ENCODE measurements at regions not wholly inside any gene's neighbourhood (a gene's known extent, or its start where the extent isn't known, plus 50 kb on each side); places are given as distances from the start of the nearest gene placed in this dataset.

GRCh38 chr1:234972411-234973191 lies 156.0 kb downstream of the TOMM20 start:
- no peak for DNase-seq

- no peak for DNase-seq
Measured at GRCh38 chr1:234971586-234972297, 156.9 kb downstream of the TOMM20 start.

DNA sequence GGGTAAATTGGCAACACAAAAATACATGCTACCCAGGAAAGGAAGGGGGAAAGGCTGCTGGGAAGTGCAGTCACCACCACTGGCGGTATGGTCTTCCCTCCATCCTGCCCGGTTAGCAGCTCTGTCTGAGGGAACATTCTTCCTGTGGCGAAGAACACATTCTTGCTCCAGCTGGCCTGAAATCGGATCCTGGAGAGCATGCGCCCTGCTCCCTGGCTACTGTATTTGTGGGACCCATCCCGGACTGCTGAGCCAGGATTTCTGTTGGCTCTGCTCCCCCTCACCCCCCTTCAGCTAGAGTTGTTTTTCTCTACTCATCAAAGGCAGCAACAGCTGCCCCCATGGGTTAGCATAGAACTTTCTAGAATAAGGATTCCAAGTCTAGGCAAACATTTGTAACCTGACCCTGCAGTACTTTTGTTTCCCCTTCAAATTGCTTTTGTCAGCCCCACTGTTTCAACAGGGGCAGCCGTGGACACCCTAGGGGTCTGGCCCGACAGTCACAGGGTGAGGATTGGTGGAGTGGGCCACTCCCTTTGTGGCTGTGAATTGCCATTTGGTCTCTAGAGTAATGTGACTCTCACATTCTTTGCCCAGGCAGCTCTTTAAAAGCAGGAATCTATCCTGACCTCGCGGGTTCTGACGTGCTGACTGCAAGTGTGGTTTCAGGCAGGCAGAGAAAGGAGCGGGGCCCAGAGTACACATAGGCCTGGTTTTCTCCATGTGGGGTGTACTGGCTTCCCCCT lies 157.7 kb downstream of the TOMM20 start:
- DNase-seq = no peak

GRCh38 chr1:234970401-234970730 lies 158.3 kb downstream of the TOMM20 start:
- no peak for DNase-seq

- no peak for DNase-seq
Measured at GRCh38 chr1:234969581-234970400, 158.8 kb downstream of the TOMM20 start.

DNA sequence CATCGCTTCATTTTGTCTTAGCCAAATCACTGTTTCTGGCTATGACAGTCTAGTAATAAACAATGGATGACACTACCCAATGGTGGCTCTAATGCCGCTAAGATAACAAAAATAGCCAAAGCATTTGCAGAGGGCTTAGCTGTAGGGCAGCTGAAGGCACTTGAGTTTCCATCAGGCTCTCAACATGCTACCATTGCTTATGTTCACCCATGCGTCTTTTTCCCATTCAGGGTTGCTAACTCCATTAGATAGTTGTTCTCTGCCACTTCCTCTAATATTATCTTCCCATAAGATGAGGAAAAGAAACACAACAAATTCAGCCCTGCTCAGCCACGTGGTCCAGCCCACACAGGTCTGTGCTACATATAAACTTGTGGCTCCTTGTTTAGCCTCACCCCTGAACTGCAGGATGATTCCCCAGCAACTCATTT lies 159.6 kb downstream of the TOMM20 start:
- peak; percentile 61 for DNase-seq

DNA sequence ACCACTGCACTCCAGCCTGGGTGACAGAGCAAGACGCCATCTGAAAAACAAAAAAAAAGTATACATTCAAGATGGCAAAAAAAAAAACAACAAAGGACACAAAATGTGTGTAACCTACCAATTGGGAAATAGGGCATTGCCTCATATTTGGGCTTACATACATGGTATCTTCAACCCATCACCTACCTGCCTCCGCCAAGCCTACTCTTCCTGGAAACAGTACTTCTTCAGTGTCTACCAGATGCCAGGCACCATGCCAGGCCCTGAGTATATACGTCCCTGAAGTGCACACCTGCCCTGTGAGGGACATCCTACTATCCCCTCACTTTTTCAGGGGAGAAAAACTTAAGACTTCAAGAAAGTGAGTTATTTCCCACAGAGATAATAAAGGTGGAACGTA lies 160.2 kb downstream of the TOMM20 start:
- no peak for DNase-seq

DNA sequence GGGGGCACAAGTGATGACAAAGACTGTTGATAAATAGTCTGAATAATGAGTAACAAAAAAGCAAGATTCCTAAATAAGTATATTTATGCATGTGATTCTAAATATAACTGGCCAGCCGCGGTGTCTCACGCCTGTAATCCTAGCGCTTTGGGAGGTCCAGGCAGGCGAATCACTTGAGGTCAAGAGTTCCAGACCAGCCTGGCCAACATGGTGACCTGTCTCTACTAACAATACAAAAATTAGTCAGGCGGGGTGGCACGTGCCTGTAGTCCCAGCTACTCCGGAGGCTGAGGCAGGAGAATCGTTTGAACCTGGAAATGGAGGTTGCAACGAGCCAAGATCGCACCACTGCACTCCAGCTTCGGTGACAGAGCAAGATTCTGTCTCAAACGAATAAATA lies 161.5 kb downstream of the TOMM20 start:
- no peak for DNase-seq

DNA sequence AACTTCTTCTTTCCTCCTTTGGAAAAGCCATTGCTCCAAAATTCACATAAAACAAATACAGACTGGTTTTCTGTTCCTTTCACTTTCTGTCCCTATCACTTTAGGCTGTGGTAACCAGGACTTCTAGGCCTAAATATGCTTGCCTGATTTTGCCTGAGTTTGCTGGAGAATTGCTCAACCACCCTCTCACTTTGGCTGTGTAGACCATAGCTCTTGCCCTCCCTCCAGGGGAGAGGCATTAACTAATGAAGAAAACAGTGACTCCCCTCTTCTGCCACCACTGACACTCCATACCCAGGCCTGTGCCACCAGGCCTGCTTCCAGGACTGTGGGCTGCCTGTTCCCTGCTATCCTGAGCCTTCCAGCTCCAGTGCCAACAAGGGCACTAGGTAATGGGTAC lies 163.5 kb downstream of the TOMM20 start:
- DNase-seq = peak; percentile 81

- DNase-seq = no peak
Measured at GRCh38 chr1:234963904-234964702, 164.5 kb downstream of the TOMM20 start.

- DNase-seq = peak; percentile 94
Measured at GRCh38 chr1:234963180-234963903, 165.3 kb downstream of the TOMM20 start.

DNA sequence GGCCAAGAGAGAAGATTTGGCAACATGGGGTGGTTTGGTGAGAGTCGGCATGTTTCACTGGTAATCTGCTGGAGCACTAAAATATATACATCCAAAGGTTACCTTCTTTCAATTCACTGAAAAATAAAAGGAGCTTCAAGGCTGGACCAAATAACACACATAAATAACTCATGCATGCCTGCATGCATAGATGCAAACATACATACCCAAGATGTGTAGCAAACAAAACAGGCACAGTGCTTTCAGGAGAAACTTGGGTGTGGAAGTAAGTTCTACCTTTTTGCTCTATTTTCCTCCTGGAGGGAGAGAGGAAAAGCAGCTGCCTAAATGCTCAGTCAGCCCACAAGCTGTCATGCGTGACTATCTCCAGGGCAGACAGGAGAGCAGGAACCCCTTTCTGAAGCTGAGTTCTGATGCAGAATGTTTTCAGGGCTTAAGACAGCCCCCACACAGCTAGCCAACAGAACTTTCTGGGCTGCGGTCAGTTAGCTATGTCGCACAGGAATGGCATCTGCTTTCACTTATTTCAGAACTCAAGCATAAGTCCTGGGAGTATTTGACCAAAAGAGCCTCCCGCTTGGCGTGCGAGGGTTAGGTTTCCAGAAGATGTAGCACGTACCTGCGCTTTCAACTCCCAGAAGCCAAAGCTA lies 166.2 kb downstream of the TOMM20 start:
- peak; percentile 61 for DNase-seq

DNA sequence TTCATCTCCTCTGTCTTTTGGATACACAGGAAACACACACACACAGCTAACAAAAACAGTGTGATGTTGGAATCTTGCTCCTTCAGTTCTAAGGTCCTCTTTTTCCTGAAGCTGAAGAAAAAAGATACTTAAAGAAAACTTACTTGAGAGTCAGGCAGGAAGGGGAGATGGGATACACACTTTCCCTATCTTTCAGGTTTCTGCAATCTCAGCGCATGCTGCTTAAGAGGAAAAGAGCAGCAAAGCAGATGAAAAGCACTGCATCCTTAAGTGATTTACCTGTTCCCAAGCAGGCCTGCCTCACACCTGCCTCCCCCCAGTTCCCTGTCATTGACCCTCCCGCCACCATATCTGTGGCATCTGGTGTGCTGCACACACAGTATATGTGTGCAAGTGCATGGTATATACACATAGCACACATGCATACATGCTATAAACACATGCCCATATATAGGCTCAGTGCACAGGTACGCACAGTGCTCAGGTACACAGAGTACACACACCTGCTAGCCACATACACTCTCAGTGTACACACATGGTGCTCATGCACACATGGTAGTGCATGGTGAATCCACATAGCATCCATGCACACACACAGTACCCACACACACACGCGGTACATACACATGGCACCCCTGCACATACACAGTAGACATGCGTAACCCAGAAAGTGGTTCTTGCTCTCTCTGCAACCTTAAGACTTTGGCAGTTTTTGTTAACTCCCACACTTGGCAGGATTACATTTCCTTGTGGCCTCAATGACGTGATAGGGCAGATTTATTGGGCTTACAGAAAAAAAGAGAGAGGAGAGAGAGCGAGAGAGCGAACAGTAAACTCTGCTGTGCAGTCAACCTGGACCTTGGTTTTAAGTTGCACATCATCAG lies 166.9 kb downstream of the TOMM20 start:
- peak; percentile 63 for DNase-seq

DNA sequence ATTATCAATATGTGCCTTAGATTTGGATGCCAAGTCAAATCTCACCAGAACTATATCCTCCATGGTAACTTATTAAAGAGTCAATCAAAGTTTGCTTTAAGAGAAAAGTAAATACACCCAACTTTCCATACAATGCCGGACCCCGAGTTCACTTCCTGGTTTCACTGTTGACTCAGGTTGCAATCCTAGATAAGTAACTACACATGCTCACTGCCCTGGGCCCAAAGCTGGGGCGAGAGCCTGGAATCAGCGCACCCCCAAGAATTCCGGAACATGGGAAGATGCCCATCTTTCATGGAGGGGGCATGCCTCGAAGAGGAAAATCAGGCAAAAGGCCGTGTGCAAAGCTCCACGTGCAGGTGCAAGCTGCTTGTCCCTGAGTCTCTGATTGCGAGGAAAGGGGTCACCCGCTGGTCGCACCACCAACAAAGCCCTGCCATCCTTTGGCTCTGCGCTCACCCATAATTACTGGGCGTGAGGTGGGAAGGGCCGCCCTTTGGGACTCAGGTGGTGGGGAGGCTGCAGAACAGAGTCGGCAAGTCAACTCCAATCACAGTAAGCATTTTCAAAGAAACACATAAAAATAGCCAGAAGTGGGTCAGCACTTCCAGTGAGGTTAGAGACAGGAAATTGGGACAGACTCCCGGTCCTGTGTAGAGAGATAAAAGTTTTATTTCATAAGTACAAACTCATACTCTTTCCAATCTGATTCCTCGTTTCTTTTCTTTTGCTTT lies 167.7 kb downstream of the TOMM20 start:
- DNase-seq = peak; percentile 62

- DNase-seq = no peak
Measured at GRCh38 chr1:234958706-234959657, 169.7 kb downstream of the TOMM20 start.

DNA sequence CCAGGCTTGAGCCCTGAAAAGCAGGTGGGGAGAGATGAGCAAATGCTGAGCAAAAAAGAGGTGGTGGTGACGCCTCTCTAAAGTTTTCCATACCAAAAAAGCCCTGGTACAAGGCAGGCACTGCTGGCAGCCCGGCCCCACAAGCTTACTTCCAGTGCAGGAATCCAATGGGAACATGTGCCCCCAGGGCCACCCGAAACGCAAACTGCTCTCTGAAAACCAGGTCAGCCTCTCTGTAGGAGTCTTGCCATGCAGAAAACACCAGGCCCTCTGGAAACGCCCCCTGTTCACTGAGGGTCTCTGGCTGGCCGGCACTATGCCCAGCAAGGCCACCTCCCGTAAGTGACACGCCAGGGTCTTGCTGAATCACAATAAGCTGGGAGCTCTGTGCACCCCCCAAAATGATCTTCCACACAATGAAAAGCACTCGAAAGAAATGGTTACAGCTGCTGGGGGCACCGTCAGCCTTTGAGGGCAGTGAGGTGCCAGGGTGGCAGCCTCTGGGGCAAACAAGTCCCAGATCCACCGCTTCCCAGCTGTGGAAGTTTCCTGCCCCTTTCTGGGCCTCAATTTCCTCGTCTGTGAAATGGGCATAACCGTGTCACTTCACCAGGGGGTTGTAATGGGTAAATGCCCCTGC lies 170.5 kb downstream of the TOMM20 start:
- no peak for DNase-seq
